Epithelial cell of proximal tubule (primary cell): ENCODE measurements at regions not wholly inside any gene's neighbourhood (a gene's known extent, or its start where the extent isn't known, plus 50 kb on each side); places are given as distances from the start of the nearest gene placed in this dataset.

Source experiments
- DNase-seq: peaks from one replicate; pipeline ENCODE4 v3.0.0-alpha.2; 2011; ENCODE audit warnings: low read depth
- H3K4me3 ChIP-seq: 2 replicates; pipeline ENCODE4 v1.5.1; 2011; ENCODE audit warnings: low read depth, mild to moderate bottlenecking, low read length
- TF ChIP-seq, protein P1 (sequence below): conservative IDR thresholded peaks from 2 replicates; pipeline ENCODE4 v1.5.1; 2012; ENCODE audit warnings: low read depth, mild to moderate bottlenecking, low read length

DNA sequence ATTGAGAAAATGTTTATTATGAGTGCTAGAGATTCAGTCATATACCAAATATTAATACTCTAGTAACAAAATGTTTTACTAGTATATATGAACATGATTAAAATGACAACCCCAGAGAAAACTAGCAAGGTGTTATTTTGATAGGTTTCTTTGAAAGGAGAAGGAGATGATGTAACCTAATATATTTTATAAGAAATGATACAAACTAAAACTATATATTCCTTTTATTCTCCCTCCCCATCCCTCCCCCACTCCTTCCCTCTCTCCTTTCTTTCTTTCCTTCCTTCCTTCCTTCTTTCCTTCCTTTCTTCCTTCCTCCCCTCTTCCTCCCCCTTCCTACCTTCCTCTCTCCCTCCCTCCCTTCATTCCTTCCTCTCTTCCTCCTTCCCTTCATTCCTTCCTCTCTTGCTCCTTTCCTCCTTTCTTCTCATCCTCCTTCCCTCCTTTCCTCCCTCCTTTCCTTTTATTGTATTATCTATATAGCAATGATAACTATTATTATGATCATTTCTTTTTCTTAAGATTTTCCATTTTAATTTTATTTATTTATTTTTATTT lies 215.3 kb upstream of the MEF2C start:
- no peak overlapping the region for H3K4me3 ChIP-seq
- DNase-seq: no peak
- TF ChIP-seq, protein P1, sequence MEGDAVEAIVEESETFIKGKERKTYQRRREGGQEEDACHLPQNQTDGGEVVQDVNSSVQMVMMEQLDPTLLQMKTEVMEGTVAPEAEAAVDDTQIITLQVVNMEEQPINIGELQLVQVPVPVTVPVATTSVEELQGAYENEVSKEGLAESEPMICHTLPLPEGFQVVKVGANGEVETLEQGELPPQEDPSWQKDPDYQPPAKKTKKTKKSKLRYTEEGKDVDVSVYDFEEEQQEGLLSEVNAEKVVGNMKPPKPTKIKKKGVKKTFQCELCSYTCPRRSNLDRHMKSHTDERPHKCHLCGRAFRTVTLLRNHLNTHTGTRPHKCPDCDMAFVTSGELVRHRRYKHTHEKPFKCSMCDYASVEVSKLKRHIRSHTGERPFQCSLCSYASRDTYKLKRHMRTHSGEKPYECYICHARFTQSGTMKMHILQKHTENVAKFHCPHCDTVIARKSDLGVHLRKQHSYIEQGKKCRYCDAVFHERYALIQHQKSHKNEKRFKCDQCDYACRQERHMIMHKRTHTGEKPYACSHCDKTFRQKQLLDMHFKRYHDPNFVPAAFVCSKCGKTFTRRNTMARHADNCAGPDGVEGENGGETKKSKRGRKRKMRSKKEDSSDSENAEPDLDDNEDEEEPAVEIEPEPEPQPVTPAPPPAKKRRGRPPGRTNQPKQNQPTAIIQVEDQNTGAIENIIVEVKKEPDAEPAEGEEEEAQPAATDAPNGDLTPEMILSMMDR: no peak

GRCh38 chr5:89097103-89097502 lies 214.1 kb upstream of the MEF2C start:
- no peak for DNase-seq
- TF ChIP-seq, protein P1: no peak
- no peak overlapping the region for H3K4me3 ChIP-seq

DNA sequence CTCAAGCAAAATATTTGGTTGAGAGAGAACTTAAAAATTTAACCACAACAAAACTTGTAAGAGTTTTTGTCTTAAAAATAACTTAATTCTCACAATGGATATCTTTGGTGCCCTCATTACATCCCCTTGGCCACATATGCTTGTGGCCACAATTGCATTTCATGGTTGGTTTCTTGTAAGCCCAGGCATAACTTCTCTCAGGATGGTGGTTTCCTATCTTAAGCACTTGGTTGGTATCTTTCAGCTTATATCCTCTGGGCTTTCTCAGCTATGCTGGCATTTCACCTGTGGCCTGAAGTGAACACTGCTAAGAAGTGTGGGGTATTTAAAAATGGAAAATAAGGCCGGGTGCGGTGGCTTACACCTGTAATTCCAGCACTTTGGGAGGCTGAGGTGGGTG lies 212.4 kb upstream of the MEF2C start:
- no peak for DNase-seq
- H3K4me3 ChIP-seq: no peak overlapping the region
- TF ChIP-seq, protein P1: no peak

DNA sequence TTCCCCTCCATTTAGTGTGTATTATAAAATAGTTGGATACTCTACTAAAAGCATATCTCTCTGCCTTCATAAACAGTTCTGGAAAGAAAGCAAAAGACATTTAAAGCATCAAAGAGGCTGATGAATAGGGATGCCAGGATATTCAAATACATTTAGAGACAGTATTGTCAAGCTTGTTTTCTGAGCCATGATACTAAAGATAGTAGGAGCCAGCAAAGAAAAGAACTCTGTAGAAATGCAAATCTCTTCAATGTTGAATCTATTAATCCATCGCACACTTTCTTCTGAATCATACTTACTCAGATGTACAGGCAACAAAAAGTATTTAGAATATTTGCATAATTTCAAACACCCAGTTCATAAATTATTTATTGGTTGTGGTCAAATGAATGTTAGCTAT lies 207.1 kb upstream of the MEF2C start:
- no peak overlapping the region for H3K4me3 ChIP-seq

DNA sequence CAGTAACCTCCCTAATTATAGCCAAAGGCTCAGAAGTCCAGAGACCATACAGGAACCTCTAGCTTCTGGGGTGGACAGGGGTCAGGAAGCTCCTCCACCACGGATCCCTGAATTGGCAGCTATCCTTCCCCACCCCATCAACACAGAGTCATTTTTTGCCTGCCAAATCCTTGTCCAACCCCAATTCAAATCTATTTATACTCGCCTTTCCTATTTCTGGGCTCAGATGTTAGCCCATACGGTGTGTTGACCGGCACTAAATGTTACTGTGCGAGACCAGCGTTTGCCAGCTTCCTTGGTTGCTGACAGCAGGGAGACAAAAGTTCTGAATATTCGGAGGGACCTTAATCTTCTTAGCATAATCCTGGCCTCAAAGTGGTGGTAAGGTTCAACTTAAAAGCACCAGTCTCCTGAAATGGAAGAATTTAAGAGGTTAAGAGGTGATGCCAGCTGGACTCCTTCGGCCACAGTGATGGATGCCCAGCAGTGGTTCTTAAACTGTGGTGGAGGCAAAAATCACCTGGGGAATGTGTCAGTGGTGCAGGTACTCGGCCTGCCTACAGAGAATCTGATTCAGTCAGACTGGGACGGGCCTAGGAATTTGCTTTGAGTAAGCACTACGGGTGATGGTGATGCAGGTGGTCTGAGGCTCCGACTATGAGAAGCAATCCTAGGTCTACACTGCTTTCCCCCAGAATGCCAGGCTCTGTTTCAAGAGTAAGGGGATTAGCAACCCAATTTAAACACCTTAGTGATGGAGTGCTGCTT lies 204.8 kb upstream of the MEF2C start:
- H3K4me3 ChIP-seq: no peak overlapping the region
- no peak for DNase-seq
- TF ChIP-seq, protein P1: no peak

More for the DNA sequence above, 207.1 kb upstream of the MEF2C start:
- DNase-seq: no peak
- TF ChIP-seq, protein P1: no peak

GRCh38 chr5:89087128-89087527 lies 204.1 kb upstream of the MEF2C start:
- no peak for DNase-seq
- TF ChIP-seq, protein P1: no peak
- no peak overlapping the region for H3K4me3 ChIP-seq
